HUES48 (cell line): ENCODE measurements at regions not wholly inside any gene's neighbourhood (a gene's known extent, or its start where the extent isn't known, plus 50 kb on each side); places are given as distances from the start of the nearest gene placed in this dataset.
"Not testable (repeated sequence)": the region's sequence is repeated elsewhere in the genome, so short reads cannot be mapped to it uniquely, and the experiment has no call there.

ENCODE experiments used
- H3K27ac ChIP-seq: one replicate; pipeline ENCODE4 v1.7.0; 2013; ENCODE audit warnings: low read depth, low read length, inconsistent platforms
- H3K27me3 ChIP-seq: 2 replicates; pipeline ENCODE4 v1.6.1; 2013; ENCODE audit warnings: mild to moderate bottlenecking, low read length; ENCODE audit not compliant: control insufficient read depth, insufficient read depth
- H3K36me3 ChIP-seq: 2 replicates; pipeline ENCODE4 v1.6.1; 2013; ENCODE audit warnings: low read length; ENCODE audit not compliant: control insufficient read depth, insufficient read depth
- H3K4me1 ChIP-seq: 2 replicates; pipeline ENCODE4 v1.6.1; 2013; ENCODE audit warnings: mild to moderate bottlenecking, low read length; ENCODE audit not compliant: control insufficient read depth, insufficient read depth
- H3K4me3 ChIP-seq: 2 replicates; pipeline ENCODE4 v1.5.1; 2013; ENCODE audit warnings: mild to moderate bottlenecking, low read depth, low read length
- H3K9ac ChIP-seq: 2 replicates; pipeline ENCODE4 v1.6.1; 2013; ENCODE audit warnings: mild to moderate bottlenecking, low read depth, low read length, moderate library complexity
- H3K9me3 ChIP-seq: 2 replicates; pipeline ENCODE4 v1.6.1; 2013; ENCODE audit warnings: low read length; ENCODE audit not compliant: control insufficient read depth, insufficient read depth

- no peak overlapping the region for H3K4me3 ChIP-seq
- no peaks in the 10 kb centered on the region for H3K9me3 ChIP-seq
- no peaks in the 10 kb centered on the region for H3K4me1 ChIP-seq
- H3K36me3 ChIP-seq, result no peaks in the 10 kb centered on the region
- no peak overlapping the region for H3K27ac ChIP-seq
- no peaks in the 10 kb centered on the region for H3K27me3 ChIP-seq
- no peak overlapping the region for H3K9ac ChIP-seq
Observed at GRCh38 chr6:170225852-170226417, 64.9 kb downstream of the DLL1 start.

- H3K27ac ChIP-seq, result no peak overlapping the region
- H3K9me3 ChIP-seq, result no peaks in the 10 kb centered on the region
Observed at GRCh38 chr6:170224694-170225660, 65.9 kb downstream of the DLL1 start.

GRCh38 chr6:170223718-170224693 is 66.9 kb downstream of the DLL1 start:
- Histone ChIP-seq H3K9me3 (no peaks in the 10 kb centered on the region), H3K27me3 (no peaks in the 10 kb centered on the region), H3K4me1 (no peaks in the 10 kb centered on the region), H3K4me3 (no peak overlapping the region), H3K9ac (no peak overlapping the region), H3K27ac (no peak overlapping the region), H3K36me3 (no peaks in the 10 kb centered on the region)

More at GRCh38 chr6:170224694-170225660, 65.9 kb downstream of the DLL1 start:
- Histone ChIP-seq H3K4me3 (no peak overlapping the region), H3K36me3 (no peaks in the 10 kb centered on the region), H3K4me1 (no peaks in the 10 kb centered on the region), H3K9ac (no peak overlapping the region), H3K27me3 (no peaks in the 10 kb centered on the region)

- no peaks in the 10 kb centered on the region for H3K27me3 ChIP-seq
- H3K27ac ChIP-seq, result no peak overlapping the region
- H3K4me3 ChIP-seq, result no peak overlapping the region
- H3K4me1 ChIP-seq, result no peaks in the 10 kb centered on the region
- H3K9me3 ChIP-seq, result no peaks in the 10 kb centered on the region
- no peaks in the 10 kb centered on the region for H3K36me3 ChIP-seq
- no peak overlapping the region for H3K9ac ChIP-seq
Observed at GRCh38 chr6:170222498-170223471, 68.1 kb downstream of the DLL1 start.

GRCh38 chr6:170221753-170222400 is 69.0 kb downstream of the DLL1 start:
- Histone ChIP-seq H3K9me3 (no peaks in the 10 kb centered on the region), H3K9ac (no peak overlapping the region), H3K36me3 (no peaks in the 10 kb centered on the region), H3K4me1 (no peaks in the 10 kb centered on the region), H3K27ac (no peak overlapping the region), H3K27me3 (no peaks in the 10 kb centered on the region), H3K4me3 (no peak overlapping the region)

- no peak overlapping the region for H3K27ac ChIP-seq
- H3K9ac ChIP-seq, result no peak overlapping the region
- H3K4me3 ChIP-seq, result no peak overlapping the region
- no peaks in the 10 kb centered on the region for H3K9me3 ChIP-seq
- no peaks in the 10 kb centered on the region for H3K36me3 ChIP-seq
- H3K4me1 ChIP-seq, result no peaks in the 10 kb centered on the region
- no peaks in the 10 kb centered on the region for H3K27me3 ChIP-seq
Observed at GRCh38 chr6:170221052-170221752, 69.7 kb downstream of the DLL1 start.

- not testable (repeated sequence) for H3K9me3 ChIP-seq, H3K27me3 ChIP-seq, H3K27ac ChIP-seq, H3K36me3 ChIP-seq, H3K9ac ChIP-seq, H3K4me3 ChIP-seq, H3K4me1 ChIP-seq
Observed at GRCh38 chr6:170213637-170214018, 77.2 kb downstream of the DLL1 start.

- H3K4me3 ChIP-seq, result no peak overlapping the region
- no peaks in the 10 kb centered on the region for H3K4me1 ChIP-seq
- no peaks in the 10 kb centered on the region for H3K9me3 ChIP-seq
- H3K9ac ChIP-seq, result no peak overlapping the region
- no peaks in the 10 kb centered on the region for H3K36me3 ChIP-seq
- H3K27ac ChIP-seq, result no peak overlapping the region
- no peaks in the 10 kb centered on the region for H3K27me3 ChIP-seq
Observed at GRCh38 chr6:170212956-170213636, 77.8 kb downstream of the DLL1 start.

- Histone ChIP-seq H3K36me3 (no peaks in the 10 kb centered on the region), H3K9me3 (no peaks in the 10 kb centered on the region), H3K27ac (no peak overlapping the region), H3K9ac (no peak overlapping the region), H3K27me3 (no peaks in the 10 kb centered on the region), H3K4me1 (no peaks in the 10 kb centered on the region), H3K4me3 (no peak overlapping the region)
Observed at GRCh38 chr6:170212051-170212756, 78.7 kb downstream of the DLL1 start.
